Natural killer cell (primary cell): ENCODE measurements at regions not wholly inside any gene's neighbourhood (a gene's known extent, or its start where the extent isn't known, plus 50 kb on each side); places are given as distances from the start of the nearest gene placed in this dataset.
"Not testable (repeated sequence)": the region's sequence is repeated elsewhere in the genome, so short reads cannot be mapped to it uniquely, and the experiment has no call there.

ENCODE experiments used
- ATAC-seq, 3 donors: fragments of 150-1000 bp in 2 of 3; fragments of 200-7000 bp in 1 of 3; cut with Tn5 transposase; 1 replicate in 1 of 3; 2 replicates in 2 of 3; pipeline ENCODE4 v1.10.0; 2021; ENCODE audit warnings: mild to moderate bottlenecking in 2 of 3, moderate library complexity in 2 of 3
- DNase-seq, 2 donors: peaks; one replicate each; pipeline versions ENCODE4 v3.0.0 to v3.0.0-alpha.2; 2013 to 2021; ENCODE audit warnings: mixed read lengths in 1 of 2
- H3K27ac ChIP-seq: one replicate; pipeline ENCODE4 v1.5.1; 2013; ENCODE audit warnings: mild to moderate bottlenecking, low read length
- H3K27me3 ChIP-seq: one replicate; pipeline ENCODE4 v1.6.1; 2013; ENCODE audit warnings: low read length; ENCODE audit not compliant: control insufficient read depth, insufficient read depth
- H3K36me3 ChIP-seq: one replicate; pipeline ENCODE4 v1.6.1; 2013; ENCODE audit warnings: low read length; ENCODE audit not compliant: control insufficient read depth, insufficient read depth
- H3K4me1 ChIP-seq: one replicate; pipeline ENCODE4 v1.6.1; 2013; ENCODE audit warnings: low read length; ENCODE audit not compliant: control insufficient read depth, insufficient read depth
- H3K4me3 ChIP-seq: one replicate; pipeline ENCODE4 v1.5.1; 2013; ENCODE audit warnings: low read length
- H3K9me3 ChIP-seq: one replicate; pipeline ENCODE4 v1.6.1; 2013; ENCODE audit warnings: low read length; ENCODE audit not compliant: control insufficient read depth, insufficient read depth
- H3K27ac Mint-ChIP-seq, 2 donors: one replicate each; pipeline ENCODE4 v1.8.0; 2022; ENCODE audit warnings: mild to moderate bottlenecking in 2 of 2, mixed read lengths in 2 of 2, moderate library complexity in 1 of 2
- H3K27me3 Mint-ChIP-seq, 2 donors: one replicate each; pipeline ENCODE4 v1.8.0; 2022; ENCODE audit warnings: low read depth in 2 of 2, mixed read lengths in 2 of 2
- H3K36me3 Mint-ChIP-seq: one replicate; pipeline ENCODE4 v1.8.0; 2022; ENCODE audit warnings: mixed read lengths
- H3K4me1 Mint-ChIP-seq, 2 donors: one replicate each; pipeline ENCODE4 v1.8.0; 2022; ENCODE audit warnings: mixed read lengths in 2 of 2
- H3K4me3 Mint-ChIP-seq: one replicate; pipeline ENCODE4 v1.8.0; 2022; ENCODE audit warnings: mild to moderate bottlenecking, moderate library complexity, mixed read lengths
- H3K9me3 Mint-ChIP-seq, 2 donors: one replicate each; pipeline ENCODE4 v1.8.0; 2022; ENCODE audit warnings: mixed read lengths in 2 of 2
- CTCF ChIP-seq: fragments of 200-600 bp; IDR thresholded peaks from one replicate; pipeline ENCODE4 v1.8.0; 2022; ENCODE audit warnings: antibody characterized with exemption
- WGBS: methylation state at CpG from one replicate; pipeline ENCODE4 v1.1.7; 2013; ENCODE audit warnings: missing lambda C conversion rate; ENCODE audit not compliant: insufficient coverage; 5-methylcytosine and 5-hydroxymethylcytosine counted together
- intact Hi-C: fragments of 100-400 bp; cut with micrococcal nuclease; formaldehyde crosslinking; loops from one replicate; pipeline ENCODE4 v1.14.2; 2022

DNA sequence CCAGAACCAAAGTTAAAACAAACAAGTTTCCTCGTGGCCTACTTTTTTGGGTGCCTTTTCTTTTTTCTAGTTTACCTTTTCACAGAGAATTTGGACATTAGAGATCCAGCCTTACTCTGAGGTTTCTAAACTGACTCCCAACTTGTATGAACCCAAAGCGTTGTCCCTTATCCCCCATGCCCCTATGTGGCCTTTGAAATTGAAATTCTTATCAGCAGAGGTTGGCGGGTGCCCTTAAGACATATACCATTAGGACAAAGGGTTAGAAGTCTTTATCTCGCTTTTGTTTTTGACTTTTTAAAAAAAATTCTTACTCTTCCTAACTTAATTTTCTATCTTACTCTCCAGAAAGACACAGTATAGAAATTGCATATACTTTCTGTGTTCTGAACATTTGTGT lies 76.3 kb upstream of the C7orf33 start:
- Histone ChIP-seq H3K4me3 (no peak overlapping the region), H3K36me3 (no peaks in the 10 kb centered on the region), H3K27ac (no peak overlapping the region), H3K4me1 (no peaks in the 10 kb centered on the region), H3K9me3 (no peaks in the 10 kb centered on the region), H3K27me3 (no peaks in the 10 kb centered on the region)
- no peak overlapping the region for H3K27ac Mint-ChIP-seq
- intact Hi-C loops, result no loop called here
- WGBS, result 81% methylated on average over 4 of the region's 4 CpGs
- H3K9me3 Mint-ChIP-seq, result no peaks in the 10 kb centered on the region
- no peak for TF ChIP-seq CTCF
- ATAC-seq, result no peak
- peaks cover 26 to 43% of the 10 kb centered on the region in 2 donors for H3K27me3 Mint-ChIP-seq
- H3K4me3 Mint-ChIP-seq, result no peak overlapping the region
- no peaks in the 10 kb centered on the region for H3K36me3 Mint-ChIP-seq
- H3K4me1 Mint-ChIP-seq, result no peaks in the 10 kb centered on the region
- no peak for DNase-seq

DNA sequence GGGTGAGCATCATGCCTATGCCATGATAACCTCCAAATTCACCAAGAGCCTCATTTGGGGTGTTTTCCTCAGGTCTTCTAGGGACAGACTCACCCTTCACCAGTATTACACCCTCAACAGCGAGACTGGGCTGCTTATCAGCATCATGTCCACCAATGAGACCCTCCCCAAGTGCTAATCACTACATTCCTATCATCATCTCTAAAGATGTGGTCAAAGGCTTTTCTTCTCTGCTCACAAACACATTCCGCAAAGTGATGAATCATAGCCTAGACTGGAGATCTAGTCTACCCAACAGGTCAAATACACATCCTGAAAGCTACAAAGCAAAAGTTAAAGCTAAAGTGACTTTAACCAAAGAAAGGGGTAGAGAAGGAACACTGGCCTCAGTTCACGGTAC lies 75.3 kb upstream of the C7orf33 start:
- H3K4me1 ChIP-seq, result no peaks in the 10 kb centered on the region
- H3K36me3 Mint-ChIP-seq, result no peaks in the 10 kb centered on the region
- peaks cover 30 to 49% of the 10 kb centered on the region in 2 donors for H3K27me3 Mint-ChIP-seq
- no peaks in the 10 kb centered on the region for H3K27me3 ChIP-seq
- H3K27ac Mint-ChIP-seq, result no peak overlapping the region
- DNase-seq, result no peak
- intact Hi-C loops, result no loop called here
- H3K9me3 ChIP-seq, result no peaks in the 10 kb centered on the region
- no peaks in the 10 kb centered on the region for H3K9me3 Mint-ChIP-seq
- no peaks in the 10 kb centered on the region for H3K36me3 ChIP-seq
- no peak overlapping the region for H3K27ac ChIP-seq
- H3K4me3 Mint-ChIP-seq, result no peak overlapping the region
- 94% methylated on average over 3 of the region's 3 CpGs for WGBS
- no peak overlapping the region for H3K4me3 ChIP-seq
- H3K4me1 Mint-ChIP-seq, result no peaks in the 10 kb centered on the region
- no peak for ATAC-seq
- no peak for TF ChIP-seq CTCF

DNA sequence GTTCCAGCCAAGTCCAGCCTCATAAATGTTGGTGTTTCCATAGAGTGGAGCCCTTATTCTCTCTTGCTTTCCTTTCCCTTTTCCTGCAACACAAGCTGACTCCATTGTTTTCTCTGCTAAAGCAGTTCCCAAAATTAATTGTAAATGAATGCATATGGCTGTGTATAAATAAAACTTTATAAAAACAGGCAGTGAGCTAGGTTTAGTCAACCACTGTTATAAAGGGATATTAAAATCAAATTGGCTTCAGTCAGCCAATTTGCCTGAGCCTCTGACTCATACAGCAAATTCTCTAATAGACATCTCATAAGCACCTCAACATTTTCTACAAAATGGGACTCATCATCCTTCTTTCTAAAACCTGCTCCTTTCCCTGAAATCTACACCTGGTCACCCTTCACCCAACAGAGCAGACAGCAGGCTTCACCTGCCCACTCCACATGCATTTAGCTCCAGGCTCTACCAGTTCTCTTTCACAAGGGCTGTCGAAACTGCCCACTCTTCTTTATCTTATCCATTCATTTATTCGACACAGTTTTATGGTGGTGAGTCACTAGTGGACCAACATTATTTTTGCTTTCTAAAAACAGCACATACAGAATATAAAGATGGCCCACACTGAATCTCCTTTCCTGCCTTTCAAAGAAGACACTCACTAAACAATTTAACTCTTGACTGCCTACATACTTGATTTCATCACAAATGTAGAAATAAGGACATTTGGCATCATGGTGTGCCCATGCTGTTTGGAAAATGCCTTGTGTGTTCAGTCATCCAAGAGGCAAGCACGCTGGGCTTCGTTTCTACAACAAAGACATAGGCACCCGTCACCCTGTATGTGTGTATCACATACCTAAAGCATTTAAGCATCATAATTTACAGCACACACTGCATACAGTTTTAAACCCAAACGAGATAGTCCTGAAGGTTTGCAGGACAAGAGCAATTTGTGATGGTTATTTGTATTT lies 74.6 kb upstream of the C7orf33 start:
- no peaks in the 10 kb centered on the region for H3K36me3 ChIP-seq
- peaks cover 32 to 49% of the 10 kb centered on the region in 2 donors for H3K27me3 Mint-ChIP-seq
- no peak for DNase-seq
- no peak overlapping the region for H3K4me3 ChIP-seq
- H3K4me1 Mint-ChIP-seq, result no peaks in the 10 kb centered on the region
- H3K27ac ChIP-seq, result no peak overlapping the region
- no peak for ATAC-seq
- no peaks in the 10 kb centered on the region for H3K36me3 Mint-ChIP-seq
- intact Hi-C loops, result no loop called here
- no peak for TF ChIP-seq CTCF
- H3K27ac Mint-ChIP-seq, result no peak overlapping the region
- WGBS, result 93% methylated on average over 5 of the region's 6 CpGs
- no peaks in the 10 kb centered on the region for H3K4me1 ChIP-seq
- no peaks in the 10 kb centered on the region for H3K9me3 Mint-ChIP-seq
- H3K4me3 Mint-ChIP-seq, result no peak overlapping the region
- no peaks in the 10 kb centered on the region for H3K9me3 ChIP-seq
- H3K27me3 ChIP-seq, result no peaks in the 10 kb centered on the region

GRCh38 chr7:148519386-148519785 lies 71.2 kb upstream of the C7orf33 start:
- intact Hi-C loops, H3K36me3 ChIP-seq, H3K27ac ChIP-seq, H3K27me3 ChIP-seq, H3K9me3 Mint-ChIP-seq, H3K36me3 Mint-ChIP-seq, H3K4me1 ChIP-seq, DNase-seq, H3K27ac Mint-ChIP-seq, ATAC-seq, H3K9me3 ChIP-seq, H3K4me1 Mint-ChIP-seq, H3K4me3 ChIP-seq, H3K4me3 Mint-ChIP-seq: not testable (repeated sequence)
- peaks cover 39 to 59% of the 10 kb centered on the region in 2 donors for H3K27me3 Mint-ChIP-seq
- WGBS, result 84% methylated on average over 4 of the region's 4 CpGs
